HG03108 (cell line): ENCODE measurements at regions not wholly inside any gene's neighbourhood (a gene's known extent, or its start where the extent isn't known, plus 50 kb on each side); places are given as distances from the start of the nearest gene placed in this dataset.
"Not testable (repeated sequence)": the region's sequence is repeated elsewhere in the genome, so short reads cannot be mapped to it uniquely, and the experiment has no call there.

Experiments used
- ATAC-seq: cut with Tn5 transposase; IDR thresholded peaks from one replicate; pipeline ENCODE4 v1.9.1; 2021; ENCODE audit warnings: moderate library complexity; ENCODE audit not compliant: unreplicated experiment

DNA sequence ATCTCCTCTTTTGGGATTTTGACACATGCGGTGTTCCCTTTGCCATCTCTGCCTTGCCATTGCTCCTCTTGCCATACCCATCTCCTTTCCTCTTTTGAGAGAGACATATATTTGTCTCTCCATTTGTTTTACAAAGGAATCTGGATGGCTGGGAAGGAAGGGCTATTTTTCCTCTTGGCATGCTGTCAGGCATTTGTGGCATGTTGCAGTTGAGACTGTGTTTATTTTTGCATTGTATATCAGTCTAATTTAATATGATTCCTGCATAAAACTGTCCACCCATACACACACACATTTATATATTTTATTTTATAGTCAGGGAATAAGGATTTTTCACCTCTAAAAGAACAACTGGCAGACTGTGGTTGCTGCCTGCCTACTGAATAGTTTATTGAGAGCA lies 1105.8 kb upstream of the SEMA6A start:
- ATAC-seq: no peak

DNA sequence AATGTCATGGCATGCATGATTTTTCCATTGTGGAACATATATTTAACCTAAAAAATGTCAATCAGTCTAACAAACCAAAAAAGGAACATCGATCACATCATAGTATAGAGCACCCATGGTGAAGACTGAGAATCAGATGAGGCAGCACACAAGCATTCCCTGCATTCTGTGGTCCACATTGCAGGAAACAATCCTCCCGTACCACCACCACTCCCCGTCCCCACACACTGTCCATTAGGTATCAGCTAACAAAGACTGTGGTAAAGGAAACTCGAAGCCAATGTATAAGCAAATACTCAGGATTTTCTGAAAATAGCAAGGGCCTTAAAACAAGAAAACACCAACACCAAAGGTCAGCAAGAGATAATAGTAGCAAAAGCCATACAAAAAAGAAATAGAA lies 1104.4 kb upstream of the SEMA6A start:
- ATAC-seq: no peak

DNA sequence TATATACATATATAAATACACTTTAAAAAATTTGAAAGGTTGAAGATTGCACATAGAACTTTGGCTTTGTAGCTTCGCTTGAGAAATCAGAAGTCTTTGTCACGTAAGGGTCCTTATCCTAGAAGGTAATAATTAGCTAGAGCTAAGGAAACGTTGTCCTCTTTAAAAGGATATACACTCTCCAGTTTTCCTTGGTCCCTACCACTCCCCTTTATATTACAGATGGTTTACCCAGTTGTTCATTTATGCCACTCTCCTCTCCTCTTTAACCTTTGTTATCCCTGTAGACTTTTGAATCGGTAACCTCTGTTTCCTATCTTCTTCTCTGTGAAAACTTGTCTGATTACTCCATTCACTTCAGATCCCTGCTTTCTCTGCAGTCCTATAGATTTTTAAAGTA lies 1101.0 kb upstream of the SEMA6A start:
- ATAC-seq: no peak

DNA sequence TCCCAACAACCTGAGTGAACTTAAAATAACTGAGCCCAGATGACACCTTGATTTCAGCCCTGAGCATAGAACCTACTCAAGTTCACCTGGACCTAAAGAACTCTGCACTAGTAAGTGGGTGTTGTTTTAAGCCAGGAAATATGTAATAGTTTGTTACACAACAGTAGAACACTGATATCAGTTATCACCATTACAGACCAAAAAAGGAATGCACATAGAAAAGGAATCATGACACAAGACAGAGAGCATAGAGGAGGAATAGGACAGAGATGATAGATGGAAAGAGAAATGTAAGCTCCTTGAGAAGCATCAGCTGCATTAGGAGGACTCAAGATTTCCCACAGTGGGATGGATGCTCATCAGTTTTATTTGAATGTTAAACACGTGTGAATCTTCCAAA lies 1096.9 kb upstream of the SEMA6A start:
- no peak for ATAC-seq

DNA sequence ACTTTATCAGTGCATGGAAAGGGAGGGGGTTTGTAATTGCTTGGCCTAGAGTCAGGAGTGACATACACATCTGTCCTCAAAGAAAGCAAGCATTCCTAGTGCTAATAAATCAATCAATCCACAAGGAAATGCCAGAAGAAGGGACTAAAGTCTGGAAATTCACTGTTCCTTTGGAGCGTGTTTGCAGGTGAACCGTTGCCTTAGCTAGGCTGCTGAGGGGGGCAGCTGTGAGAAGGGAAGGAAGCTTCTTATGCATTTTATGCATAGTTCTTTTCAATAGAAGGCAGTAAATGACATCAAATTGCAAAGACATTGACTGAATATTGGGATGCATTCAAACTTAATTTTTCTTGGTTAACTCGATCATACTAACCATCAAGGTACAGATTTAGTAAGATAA lies 1092.5 kb upstream of the SEMA6A start:
- ATAC-seq: no peak

DNA sequence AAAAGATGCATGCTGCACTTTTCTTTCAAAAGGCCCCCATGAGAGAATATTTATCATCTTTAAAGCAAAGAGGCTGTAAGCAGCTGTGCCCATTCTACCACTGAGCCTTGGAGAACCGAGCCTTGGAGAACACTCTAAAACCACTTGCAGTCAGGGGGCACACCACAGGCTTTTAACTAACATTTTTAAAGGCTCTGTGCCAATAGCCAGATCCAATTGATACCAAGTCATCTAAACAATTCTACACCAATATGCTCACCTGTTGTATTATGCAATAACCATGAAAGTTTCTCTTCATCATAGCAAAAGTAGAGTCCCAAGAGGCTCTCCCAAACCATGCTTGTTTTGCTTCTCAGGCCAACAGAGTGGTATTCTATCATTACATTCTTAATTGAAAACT lies 1090.5 kb upstream of the SEMA6A start:
- ATAC-seq: no peak

DNA sequence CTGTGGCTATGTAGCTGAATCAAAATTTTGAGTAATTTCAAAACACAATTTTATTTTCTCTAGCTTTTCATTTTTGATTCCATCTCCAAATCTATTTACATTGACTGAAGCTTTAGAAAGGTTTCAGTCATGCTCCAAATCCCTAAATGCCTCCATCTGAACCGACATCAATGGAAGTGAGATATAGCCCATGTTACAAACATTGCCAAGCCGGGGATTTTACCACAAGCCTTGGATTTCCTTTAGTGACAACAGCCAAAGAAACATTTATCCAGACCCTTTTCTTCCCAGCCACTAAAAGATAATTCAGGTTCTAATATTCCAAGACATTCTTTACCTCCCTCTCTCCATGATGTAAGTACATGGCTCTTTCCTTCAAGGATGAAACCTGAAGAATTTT lies 1087.7 kb upstream of the SEMA6A start:
- no peak for ATAC-seq

DNA sequence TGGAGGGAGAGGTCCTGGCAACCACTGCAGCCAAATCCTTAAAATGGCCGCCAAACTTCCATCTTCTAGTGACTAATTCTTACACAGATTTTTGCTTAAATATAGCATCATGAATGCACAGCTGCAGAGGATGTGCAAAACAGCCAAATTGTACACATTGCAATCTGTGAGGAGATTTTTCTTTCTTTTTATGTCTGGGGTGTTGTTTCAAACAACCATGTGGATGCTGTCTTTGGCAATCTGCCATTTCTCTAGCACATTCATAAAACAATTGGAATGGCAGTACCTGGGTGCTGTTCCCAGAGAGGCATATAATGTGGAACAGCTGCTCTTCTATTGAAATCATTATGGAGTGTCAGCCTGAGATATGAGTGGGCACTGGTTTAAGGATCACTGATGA lies 1082.9 kb upstream of the SEMA6A start:
- ATAC-seq: no peak

DNA sequence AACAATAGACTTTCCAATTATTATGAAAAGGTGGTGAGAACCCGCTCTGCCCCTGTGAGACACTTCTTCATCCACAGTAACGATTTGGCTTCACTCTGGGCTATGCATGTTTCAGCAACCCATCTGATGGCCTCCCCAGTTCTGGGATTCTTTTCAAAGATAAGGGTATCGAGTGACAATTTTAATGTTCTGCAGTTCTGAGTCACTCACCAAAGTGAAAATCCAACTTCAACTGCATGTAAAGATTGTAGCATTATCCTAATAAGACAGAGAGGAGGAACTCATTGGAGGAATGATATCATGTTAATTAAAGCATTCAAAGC lies 1078.3 kb upstream of the SEMA6A start:
- ATAC-seq: no peak

DNA sequence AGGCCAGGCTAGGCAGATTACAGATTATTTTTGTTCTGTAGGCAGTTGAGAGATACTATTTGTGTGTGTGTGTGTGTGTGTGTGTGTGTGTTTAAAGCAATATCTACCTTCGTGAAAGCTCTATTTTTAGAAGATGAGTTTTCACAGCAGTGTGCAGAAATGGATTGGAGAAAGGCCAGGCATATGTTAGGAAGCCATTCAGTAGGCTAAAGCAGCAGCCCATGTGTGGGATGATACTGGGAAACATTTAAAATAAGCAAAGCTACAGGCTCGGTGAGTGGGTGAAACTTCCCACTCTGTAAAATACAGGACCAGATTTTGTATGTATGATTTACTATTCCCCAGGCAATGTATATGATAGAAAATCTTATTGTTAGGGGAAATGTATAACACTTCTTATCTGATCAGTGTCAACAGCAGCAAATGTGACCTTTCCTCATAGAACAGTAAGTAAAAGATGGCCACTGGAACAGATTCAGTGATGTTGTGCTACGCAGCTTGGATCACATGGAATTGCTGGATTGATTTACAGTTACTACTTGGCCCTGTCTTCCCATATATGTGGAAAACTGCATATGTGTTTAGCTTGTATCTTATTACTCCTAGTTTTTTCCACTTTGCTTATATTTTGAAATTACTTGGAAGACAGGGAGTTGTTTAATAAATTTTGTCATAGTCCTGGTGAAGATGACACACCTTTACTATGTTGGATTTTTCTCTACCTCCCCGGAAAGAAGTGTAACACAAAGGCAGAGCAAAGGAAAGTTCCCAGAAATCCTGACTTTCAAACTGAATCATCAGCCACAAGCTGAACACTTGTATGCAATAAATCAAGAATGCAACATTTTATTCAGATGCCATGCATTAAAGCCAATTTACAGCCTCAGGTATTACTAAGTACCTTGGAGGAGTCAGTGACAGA lies 1077.7 kb upstream of the SEMA6A start:
- ATAC-seq: no peak

DNA sequence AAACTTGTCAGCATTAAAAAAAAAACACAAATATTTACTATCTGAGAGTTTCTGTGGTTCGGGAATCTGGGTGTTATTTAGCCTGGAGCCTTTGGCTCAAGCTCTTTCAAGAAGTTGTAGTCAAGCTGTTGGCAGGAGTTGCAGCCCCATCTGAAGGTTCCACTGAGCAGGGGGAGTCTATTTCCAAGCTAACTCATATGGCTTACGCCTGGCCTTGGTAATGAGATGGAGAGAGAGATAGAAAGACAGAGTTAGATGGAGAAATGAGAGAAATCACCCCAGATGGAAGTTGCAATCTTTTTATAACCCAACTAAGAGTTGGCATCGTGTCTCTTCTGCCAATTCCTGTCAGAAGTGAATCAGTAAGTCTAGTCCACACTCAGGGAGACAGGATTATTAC lies 1075.2 kb upstream of the SEMA6A start:
- no peak for ATAC-seq

DNA sequence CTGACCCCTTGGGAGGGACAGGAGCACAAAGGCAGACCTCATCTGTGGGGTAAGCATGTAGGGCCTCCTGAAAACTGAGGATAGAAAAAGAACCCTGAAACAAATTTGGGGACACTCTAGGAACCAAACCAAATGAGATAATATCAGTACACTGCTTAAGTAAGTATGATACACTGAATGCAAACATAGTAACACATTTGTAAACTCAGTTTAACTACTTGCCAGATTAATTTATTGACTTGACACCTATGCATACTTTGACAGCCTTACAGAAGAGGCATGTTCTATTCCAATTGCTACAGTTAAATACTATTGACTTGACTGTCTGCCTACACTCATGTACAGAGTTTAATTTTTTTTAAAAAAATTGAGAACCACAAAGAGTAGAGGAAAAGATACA lies 1070.8 kb upstream of the SEMA6A start:
- no peak for ATAC-seq

DNA sequence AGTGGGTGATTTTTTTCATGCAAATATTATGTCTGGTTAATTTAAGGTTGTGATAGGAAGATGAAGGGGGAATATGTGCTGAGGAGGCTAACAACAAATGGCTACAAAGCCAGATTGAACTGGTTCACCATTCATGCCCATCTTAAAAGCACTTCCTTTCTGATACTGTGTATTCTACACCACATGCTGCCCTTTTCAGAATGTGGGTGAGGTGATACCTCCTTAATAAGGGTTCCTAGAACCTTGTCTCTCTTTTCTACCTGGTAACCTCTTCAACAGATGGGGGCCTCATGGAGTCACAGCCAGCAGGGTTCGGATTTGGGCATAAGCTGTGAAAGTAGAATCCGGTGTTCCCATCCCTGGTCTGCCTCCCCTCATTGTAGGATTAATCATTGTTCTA lies 1064.0 kb upstream of the SEMA6A start:
- no peak for ATAC-seq

DNA sequence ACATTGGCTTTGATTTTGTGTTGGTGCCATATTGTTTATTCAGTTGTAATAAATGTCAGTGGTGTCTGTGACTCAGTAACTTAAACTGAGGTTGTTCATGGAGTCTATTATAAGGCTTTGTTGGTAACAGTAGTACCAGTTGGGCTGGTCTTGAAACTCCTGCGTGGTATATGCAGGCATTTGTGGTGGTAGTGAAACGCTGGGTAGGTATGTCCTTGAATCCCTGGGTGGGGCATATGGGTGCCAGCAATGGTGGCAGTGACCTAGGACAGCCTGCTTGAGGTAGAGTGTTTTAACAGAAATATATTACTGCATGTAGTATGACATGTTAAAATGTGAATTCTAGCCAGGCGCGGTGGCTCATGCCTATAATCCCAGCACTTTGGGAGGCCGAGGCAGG lies 1058.5 kb upstream of the SEMA6A start:
- ATAC-seq: no peak

DNA sequence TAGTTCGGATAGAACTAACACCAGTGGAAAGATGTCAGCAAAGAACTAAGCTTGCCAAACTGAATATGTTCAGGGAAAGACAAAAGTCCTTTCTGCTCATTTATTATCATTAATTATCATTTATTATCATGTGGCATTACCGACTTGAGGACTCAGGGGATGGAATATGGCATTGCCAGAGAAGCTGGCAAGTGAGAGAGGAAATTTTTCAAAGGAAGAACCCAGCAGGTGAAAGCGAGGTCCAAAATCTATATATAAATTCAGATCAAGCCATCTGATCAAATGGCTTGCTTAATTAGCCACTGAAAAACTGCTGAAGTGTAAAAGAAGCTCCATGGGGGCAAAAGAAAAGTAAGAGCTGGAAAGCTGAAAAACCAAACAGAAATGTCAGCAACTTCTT lies 1049.6 kb upstream of the SEMA6A start:
- no peak for ATAC-seq

DNA sequence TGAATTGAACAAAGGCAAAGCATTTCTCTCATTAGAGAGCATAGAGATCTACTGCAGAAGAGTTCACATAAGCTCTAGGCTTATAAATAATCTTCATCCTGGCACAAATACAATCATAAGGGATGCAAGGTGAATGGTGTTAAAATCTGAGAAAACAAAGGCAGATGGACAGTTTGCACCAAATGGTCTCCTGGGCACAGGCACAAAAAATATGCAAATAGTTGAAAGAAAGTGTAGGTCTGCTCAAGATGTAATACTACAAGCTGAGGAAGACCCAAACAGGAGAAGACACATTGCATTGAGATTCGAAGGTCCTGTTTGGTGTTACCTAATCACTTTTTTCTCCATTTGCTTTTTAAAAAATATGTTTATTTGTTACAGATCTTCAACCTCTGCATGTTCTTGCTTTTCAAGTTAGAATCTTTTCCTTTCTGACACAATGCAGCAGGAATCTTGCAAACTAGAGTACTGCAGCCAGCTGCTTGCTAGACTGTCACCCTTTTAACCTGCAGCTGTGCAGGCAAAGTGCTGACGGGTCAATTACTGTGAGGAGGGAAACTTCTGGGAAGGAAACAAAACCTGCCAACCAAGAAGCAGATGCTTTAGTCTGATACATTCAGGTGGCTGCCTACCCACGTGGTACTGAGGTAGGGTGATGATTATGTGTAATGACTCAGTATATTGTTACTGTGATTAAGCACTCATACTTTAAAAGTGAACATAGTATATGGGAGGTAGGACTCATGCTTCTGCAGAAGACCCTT lies 1048.6 kb upstream of the SEMA6A start:
- no peak for ATAC-seq

DNA sequence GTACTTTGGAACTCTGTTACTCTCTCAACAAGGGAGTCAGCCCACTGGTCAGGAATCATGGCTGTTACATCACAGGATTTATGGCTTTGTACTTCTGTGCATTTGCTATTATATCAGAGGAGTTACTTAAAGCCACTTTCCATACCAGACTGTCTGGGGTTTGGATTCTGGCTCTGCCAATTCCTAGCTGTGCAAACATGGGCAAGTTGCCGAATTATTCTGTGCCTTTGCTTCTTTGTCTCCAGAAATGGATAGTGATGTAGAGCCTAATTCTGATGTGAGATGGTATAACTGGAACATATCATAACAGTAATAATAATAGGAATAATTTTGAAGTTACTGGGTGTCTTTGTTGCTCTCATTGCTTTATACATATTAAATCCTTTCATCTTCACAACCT lies 1047.3 kb upstream of the SEMA6A start:
- no peak for ATAC-seq

DNA sequence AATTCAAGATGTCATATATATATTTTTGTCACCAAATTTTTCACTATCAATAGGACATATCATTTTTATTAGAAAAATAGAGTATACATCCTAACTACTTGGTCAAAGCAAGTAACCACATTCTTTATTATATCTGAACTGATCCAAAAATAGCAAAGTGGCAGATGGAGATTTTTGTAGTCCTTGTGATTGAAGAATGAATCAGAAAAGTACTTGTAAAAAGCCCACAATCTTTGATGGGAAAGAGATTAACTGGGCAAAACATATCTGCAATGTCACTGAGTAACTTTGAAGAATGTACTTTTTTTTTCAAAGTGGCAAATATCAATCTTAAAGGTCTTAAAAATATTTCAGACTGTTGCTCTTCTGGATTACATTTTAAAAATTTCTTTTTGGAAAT lies 1040.6 kb upstream of the SEMA6A start:
- ATAC-seq: no peak

DNA sequence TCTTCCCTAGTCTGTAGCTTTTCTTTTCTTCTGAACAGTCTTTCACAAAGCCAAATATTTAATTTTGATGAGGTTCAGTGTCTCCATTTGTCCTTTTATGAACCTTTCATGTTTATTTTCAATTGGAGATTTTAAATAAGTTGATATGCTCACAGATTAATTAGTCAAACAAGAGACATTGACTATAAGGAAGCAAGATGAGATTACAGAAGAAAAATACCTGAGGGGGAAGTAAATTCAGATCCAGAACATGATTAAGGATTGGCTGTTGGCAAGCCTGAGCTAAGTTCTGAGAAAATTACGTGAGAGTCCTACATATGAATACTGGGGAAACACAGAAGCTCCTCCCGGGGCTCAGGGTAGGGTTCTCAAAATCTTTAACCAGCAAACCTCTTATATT lies 1039.8 kb upstream of the SEMA6A start:
- ATAC-seq: no peak

DNA sequence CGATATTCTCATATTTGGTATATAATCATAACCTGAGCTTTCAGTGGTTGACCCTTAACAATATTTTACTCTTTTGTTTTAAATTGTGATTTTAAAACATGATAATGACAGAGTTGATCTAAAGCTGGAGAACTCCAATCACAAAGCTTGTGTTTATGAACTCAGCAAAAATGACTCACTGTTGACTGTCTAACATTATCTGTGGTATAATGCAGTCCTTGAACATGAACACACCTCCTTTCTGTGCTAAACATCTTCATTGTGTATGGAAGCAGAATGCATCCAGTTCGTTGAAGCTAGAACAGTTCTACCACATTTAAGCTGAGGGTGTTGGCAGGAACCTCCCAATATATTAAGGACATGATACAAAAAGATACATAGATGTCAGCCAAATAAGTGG lies 1030.2 kb upstream of the SEMA6A start:
- no peak for ATAC-seq

DNA sequence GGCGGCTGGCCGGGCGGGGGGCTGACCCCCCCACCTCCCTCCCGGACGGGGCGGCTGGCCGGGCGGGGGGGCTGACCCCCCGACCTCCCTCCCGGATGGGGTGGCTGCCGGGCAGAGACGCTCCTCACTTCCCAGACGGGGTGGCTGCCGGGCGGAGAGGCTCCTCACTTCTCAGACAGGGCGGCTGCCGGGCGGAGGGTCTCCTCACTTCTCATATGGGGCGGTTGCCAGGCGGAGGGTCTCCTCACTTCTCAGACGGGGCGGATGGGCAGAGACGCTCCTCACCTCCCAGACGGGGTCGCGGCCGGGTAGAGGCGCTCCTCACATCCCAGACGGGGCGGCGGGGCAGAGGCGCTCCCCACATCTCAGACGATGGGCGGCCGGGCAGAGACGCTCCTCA lies 1025.2 kb upstream of the SEMA6A start:
- ATAC-seq: not testable (repeated sequence)

DNA sequence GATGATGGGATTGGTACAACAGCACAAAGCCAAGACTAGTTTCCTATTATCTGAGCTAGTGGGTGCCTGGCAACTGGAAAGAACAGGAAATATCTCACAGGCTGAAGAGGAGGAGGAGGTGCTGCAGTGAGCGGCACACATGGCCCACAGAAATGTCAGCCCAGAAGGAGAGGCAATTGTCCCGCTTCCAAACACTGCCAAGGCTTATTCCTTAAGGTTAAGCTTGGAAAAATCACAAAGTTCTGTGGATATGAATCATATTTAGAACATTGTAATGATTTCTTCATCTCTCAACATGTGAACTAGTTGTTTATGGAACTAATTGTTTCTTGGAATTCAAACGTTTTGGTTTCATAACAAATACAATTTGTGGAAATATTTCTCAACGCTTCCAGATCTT lies 1019.5 kb upstream of the SEMA6A start:
- ATAC-seq: no peak

DNA sequence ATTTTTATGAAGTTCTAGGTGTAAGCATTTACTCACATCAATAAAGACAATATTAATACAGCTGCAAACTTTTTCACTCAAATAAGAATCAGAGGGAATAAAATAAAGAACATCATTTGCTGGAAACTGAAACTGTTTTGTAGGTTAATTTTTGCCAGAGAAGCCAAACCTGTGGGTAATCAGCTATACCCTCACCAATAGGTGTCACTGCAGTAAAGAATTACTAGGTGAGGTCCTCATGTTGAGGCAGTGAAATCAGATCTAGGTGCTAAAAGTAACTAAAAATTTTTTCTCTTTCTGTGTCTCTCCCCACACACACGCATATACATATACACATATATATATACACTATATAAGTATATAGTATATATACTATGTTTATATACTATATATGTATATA lies 1016.3 kb upstream of the SEMA6A start:
- peak; percentile 72 for ATAC-seq
